ENCODE measurements at regions not wholly inside any gene's neighbourhood (a gene's known extent, or its start where the extent isn't known, plus 50 kb on each side); places are given as distances from the start of the nearest gene placed in this dataset.
"Not testable (repeated sequence)": the region's sequence is repeated elsewhere in the genome, so short reads cannot be mapped to it uniquely, and the experiment has no call there.

DNA sequence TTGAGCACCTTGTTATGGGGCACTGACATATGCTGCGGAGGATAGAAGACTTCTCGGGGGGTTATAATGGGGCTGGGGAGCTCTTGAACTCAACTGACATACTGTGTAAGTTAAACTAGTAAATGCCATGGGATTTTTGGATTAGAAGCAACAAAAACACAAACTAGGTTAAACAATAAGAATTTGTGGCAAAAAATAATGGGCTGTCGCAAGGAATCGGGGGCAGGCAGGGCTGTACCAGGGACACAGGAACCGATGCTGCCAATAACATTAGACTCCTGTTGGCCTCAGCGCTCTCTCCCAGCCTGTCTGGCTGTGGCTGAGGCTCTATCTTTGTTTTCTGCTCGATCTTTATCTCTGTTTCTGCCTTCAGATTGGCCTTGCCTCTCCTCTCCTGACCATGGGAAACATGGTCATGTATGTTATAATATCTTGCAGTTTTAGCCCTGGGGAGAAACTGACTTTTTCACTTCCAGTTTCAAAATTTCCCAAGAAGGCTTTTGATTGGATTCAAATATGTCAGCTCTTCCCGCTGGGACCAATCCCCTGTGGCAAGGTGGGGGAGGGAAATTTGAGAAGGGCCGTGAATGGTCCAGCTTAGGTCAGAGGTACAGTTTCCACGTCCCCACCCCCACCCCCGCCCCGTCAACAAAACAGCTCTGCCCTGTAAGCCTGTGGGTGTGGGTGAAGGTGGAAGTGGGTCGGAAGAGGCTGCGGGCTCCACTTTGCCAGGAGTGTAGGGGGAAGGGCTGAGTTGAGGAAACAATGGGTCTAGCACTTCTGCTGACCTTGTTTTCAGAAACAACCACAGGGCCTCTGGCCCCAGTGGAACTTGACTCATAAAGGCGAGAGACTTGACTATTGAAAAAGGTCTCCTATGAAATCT is 161.1 kb upstream of the TBL1XR1 start:
- DNase-seq (ENCODE audit: low read depth, low spot score) = peak; percentile 61

DNA sequence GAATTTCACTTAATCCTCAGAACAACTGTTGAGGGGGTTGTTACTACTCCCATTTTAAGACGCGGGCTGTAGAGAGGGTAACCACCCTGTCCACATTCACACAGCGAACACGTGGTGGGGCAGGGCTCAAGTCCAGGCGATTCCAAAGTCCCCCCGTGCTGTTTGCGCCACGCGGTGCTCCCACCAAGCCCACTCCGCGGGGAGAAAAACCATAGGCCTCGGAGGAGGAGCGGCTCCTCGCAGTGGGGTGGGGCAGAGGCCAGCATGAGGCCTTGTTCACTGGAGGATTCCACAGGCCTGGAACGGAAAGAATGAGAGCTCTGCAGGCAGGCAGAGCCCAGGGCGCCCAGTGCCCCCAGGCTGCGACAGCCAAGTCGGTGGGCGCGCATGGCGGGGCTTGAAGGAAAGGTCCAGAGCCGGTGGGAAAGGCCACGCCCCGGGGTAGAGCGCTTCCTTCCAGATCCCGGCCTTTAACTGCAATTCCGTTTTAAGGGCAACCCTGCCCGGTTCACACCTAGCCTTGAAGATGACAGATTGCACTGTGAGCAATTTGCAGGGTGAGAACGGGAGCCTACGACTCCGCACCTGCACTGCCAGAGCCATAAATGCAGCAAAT is 161.8 kb upstream of the TBL1XR1 start:
- no peak for DNase-seq (ENCODE audit: low read depth, low spot score)

DNA sequence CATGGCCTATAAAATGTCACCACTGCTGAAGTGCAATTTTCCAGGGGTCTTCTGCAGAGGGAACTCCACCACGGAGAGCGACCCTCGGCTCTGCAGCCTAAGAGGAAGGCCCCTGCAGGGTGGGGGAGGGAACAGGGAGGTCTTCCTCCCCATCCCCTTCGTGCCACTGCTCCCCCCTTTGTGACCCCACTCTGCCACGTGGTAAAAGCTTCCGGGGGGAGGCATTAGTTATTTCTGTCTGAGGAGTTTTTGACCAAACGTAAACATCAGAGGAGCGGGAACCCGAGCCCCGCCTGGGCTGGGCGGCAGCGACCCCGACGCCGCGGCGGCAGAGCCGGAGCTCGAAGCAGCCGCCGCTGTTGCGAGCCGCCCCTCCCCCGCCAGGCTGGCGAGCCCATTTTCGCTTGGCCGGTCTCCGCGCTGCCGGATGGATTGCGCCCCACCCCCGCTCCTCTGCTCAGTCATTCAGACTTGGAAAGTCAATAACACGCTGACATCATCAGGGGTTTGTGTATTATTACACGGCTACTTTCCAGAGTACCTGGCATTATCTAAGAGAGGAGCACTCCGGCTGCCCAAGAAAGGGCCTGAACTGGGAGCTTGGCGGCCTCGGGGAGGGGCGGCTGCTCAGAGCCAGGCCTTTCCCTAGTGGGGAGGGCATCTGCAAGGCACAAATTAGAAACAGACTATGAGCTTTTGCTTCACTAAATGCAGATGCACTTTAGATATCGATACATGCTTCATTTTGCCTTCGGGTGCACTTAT is 162.5 kb upstream of the TBL1XR1 start:
- DNase-seq (ENCODE audit: low read depth, low spot score) = peak; percentile 98

DNA sequence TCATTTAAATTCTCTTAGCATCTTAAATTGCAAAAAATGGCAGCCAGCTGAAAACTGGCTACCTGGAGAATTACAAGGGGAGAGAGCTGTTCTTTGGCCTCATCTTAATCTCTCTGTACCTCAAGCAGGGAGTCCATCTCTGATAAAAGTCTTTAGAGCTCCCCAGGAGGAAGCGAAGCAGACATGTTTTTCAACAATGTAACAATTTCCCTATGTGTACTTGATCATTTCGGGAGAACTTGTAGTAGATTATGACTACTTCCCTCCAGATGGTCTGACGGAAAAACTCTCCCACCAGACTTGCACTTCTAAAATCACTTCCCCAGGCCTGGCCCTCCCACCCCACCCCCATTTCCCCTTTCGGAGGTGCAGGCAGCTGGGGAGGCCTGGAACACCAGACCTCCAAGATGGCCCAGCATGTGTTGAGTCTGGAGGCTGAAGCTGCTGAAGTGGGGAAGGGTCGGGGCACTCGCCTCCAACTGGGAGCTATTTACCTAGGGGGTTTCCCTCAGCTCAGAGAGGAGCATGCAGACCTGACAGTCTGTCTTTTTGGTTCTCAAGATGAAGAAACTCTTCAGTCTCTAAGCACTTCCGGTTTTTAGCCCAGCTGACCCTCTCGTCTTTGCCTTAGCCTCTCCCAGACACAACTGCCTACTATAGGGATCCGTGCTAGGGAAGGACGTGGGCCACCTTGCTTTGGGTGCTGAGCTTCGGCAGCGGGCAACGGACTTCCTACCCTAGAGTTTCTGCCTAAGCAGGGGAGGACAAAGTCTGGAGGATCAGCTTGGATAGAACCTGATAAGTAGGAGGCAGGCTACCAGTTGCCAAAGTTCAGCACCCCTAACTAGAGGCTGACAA is 164.0 kb upstream of the TBL1XR1 start:
- no peak for DNase-seq (ENCODE audit: low read depth, low spot score)

DNA sequence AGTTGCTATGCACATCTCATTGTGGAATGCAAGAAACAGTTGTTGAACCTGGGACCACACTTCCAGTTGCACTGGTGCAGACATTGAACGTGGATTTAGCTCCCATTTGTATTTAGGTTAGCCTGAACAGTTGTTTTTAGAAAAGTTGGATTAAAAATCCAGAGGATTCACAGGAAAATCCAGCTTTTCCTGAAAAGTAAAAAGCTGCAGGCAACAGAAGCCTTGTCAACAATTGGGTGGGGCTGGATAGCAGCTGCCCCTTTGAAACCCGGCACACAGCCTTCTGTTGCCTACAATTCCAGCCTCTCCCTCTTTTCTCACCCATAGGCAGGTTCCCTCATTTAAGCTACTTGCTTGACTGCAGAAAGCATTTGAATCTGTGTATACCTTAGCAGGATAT is 165.3 kb upstream of the TBL1XR1 start:
- no peak for DNase-seq (ENCODE audit: low read depth, low spot score)

GRCh38 chr3:177364236-177364635 is 167.0 kb upstream of the TBL1XR1 start:
- DNase-seq (ENCODE audit: low read depth, low spot score) = no peak

DNA sequence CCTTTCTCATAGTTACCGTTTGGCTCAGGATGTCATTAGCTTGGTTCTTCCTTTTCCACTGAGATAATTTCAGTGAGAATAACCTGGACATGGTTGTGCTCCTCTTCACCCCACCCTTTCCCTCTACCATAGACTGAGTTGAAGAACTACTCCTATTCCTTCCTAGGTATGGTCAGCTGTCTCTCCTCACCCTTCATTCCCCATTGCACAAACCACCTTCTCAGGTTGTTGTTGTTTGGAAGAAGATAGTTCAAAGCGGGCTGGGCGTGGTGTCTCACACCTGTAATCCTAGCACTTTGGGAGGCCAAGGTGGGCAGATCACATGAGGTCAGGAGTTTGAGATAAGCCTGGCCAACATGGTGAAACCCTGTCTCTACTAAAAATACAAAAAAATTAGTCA is 168.0 kb upstream of the TBL1XR1 start:
- not testable (repeated sequence) for DNase-seq (ENCODE audit: low read depth, low spot score)

- no peak for DNase-seq (ENCODE audit: low read depth, low spot score)
These were observed 170.5 kb upstream of the TBL1XR1 start for GRCh38 chr3:177367788-177368187.

- DNase-seq (ENCODE audit: low read depth, low spot score) = no peak
These were observed 173.1 kb upstream of the TBL1XR1 start for GRCh38 chr3:177370246-177370822.

DNA sequence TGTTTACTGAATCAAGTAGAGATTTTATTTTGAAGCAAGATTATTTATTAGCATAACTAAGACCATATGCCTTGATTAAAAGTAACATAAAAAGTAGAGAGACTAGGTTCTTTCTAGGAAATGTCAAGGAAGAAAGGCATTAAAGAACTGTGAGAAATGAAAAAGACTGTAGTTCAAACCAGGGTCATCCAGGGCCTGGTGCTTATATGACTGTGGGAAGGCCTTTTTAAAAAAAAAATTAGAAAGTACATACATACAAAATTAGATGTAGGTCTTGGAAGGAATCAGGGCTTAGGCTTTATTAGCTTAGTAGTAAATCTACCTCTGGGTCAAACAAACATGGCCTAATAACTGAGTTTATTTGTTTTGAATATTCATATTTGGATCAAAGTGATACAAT is 173.9 kb upstream of the TBL1XR1 start:
- DNase-seq (ENCODE audit: low read depth, low spot score) = no peak

DNA sequence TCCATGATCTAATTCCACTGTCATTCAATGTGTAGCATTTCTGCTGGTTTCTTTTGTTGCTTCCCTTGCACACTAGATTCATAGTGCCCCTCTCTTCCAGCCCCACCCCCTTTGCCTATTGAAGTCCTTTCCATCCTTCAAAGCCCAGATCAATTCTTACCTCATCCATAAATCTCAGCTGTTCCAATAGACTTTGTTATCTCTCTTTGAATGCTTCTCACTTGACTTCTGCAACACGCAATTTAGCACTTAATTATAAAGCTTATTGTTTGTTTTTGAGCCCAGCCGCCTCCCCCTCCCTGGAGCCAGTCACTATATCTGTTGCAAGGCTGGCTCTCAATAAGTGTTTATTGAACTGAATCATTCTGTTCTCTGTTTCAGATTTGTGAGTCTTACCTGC is 174.6 kb upstream of the TBL1XR1 start:
- no peak for DNase-seq (ENCODE audit: low read depth, low spot score)

DNA sequence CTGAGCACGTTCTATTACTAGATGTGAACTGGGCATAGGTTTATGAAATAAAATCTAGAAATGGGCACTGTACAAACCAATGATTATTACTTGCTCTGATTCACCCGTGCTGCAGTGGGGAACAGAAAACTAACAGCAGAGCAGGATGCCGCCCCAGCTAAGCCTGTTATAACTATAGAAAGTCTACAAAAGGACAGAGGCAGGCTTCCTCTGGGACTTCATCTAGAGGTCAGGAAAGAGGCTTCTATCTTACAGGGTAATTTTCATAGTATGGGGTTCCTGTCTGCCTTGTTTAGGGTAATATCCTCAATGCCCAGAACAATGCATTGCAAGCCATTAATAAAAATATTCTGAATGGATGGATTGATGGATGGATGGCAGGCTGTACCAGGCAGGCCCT is 177.0 kb upstream of the TBL1XR1 start:
- DNase-seq (ENCODE audit: low read depth, low spot score) = no peak

DNA sequence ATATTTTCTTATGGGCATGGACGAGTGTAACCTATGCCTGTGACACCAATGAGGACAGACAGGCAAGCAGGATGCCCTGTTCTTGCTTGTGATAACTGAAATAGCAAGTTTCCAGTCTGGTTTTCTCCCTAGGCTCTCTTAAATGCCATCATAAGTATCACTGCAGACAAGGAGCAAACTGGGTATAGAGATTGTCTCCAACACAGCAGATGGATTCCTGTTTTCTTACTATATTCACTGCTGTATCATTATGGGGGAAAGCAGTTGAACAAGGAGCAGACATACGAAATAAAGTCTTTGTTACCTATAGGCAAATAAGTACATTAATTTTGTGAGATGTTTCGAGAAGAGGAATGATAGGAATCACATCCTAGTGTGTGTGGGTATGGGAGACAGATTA is 178.0 kb upstream of the TBL1XR1 start:
- no peak for DNase-seq (ENCODE audit: low read depth, low spot score)

GRCh38 chr3:177377166-177377565 is 179.9 kb upstream of the TBL1XR1 start:
- no peak for DNase-seq (ENCODE audit: low read depth, low spot score)

DNA sequence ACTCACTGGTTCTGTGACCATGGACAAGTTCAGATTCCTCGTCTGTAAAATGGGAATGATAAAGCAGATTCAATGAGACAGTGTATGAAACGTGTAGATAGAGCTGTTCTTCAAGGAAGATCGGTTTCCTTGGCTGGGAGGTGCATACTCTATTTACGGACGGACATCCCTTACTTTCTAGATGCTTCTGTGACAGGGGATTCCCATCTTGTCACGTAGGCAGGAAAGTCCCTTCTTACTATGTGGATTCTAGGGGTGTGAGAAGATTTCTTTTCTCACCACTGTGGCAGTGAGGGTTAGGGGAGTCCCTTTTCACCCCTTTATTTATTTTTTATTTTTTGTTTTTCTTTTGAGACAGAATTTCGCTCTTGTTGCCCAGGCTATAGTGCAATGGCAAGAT is 180.9 kb upstream of the TBL1XR1 start:
- no peak for DNase-seq (ENCODE audit: low read depth, low spot score)

DNA sequence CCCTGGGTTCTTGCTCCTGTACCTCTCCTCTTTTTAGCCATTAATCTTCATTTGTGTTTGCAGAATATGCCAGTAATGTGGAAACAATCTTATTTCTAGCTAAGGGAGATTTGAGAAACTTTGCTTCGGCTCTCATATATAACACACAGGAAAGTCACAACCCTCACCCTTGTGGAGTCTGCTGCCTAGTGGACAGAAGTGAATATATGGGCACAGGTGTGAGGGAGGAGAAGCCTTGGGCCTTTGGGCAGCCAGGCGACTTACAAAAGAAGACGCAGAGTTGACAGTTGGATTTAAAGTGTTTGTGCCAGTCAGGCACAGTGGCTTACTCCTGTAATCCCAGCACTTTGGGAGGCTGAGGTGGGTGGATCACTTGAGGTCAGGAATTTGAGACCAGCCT is 181.8 kb upstream of the TBL1XR1 start:
- no peak for DNase-seq (ENCODE audit: low read depth, low spot score)

DNA sequence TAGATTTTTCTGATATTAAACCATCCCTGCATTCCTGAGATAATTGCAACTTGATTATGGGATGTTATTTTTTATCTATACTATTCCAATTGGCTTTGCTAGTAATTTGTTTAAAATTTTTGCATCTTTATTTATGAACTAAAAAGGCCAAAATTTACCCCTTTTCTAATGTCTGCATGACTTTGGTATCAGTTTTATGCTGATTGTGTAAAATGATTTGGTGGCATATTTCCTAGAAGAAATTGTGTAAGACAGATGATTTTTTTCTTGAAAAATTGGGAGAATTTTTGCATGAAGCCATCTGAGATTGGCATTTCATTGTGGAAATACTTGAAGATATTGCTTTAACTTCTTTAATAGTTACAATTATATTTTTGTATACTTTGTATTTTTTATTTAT is 183.8 kb upstream of the TBL1XR1 start:
- no peak for DNase-seq (ENCODE audit: low read depth, low spot score)

- no peak for DNase-seq (ENCODE audit: low read depth, low spot score)
These were observed 185.7 kb upstream of the TBL1XR1 start for GRCh38 chr3:177382944-177383343.

DNA sequence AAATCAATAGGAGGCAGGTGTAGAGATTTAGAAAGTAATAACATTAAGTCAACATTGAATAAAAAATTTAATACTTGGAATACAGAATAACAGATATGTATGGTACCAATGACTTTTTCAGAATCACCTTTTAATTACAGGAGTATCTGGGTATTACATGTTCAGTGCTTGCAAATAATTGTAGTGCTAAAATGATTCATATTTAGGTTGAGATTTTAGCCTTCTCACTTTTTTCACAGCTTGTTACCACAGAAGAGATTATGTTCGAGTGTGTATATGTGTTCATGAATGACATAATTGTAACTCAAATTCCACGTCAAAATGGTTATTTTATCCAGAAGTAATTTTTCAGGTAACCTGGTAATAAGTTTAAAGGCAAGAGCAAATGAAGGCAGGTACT is 187.9 kb upstream of the TBL1XR1 start:
- no peak for DNase-seq (ENCODE audit: low read depth, low spot score)

DNA sequence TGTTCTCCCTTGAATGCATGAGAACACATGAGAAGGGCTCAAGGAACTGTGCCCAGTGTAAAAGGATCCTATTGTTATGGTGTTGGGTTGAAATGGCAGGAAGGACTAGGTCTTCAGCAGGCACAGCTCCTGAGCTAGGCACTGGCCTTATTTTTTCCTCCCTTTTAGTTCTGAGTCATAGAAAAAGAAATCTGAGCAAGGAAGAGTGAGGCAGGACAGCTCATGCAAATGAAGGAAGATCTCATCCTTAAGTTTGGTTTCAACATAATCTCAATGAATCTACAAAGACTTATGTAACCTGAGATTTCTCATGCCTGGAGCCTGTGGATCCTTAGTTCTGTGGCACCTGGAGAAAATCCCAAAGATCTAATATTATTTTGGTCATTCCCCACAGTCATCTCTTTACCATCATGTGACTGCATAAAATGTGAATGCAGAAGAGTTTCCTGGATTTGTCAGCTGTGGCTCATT is 188.6 kb upstream of the TBL1XR1 start:
- no peak for DNase-seq (ENCODE audit: low read depth, low spot score)

DNA sequence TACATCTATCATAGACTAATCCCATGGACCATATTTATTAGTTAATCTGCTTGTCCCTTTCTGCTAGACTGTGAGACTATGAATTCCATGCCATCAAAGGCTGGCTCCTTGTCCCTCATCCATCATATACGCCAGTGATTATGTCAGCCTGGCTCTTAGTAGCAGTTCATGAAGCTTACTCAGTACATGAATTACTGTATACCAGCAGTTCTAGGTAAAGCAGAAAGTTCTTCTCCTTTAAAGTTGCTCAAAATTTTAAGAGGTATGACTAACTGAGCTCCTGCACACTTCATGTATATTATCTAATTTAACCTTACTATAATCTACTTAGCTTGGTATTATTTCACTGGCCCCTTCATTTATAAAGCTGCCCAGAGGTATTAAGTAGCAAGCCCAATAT is 190.9 kb upstream of the TBL1XR1 start:
- no peak for DNase-seq (ENCODE audit: low read depth, low spot score)
